Right atrium auricular region (tissue), 2 donors: ENCODE measurements at regions not wholly inside any gene's neighbourhood (a gene's known extent, or its start where the extent isn't known, plus 50 kb on each side); places are given as distances from the start of the nearest gene placed in this dataset.
A peak's percentile ranks its signal among the peaks of the same experiment; 100 is the strongest.

ENCODE experiments used
- DNase-seq: peaks from one replicate; pipeline ENCODE4 v3.0.0-alpha.2; 2019; ENCODE audit warnings: low spot score
- H3K27ac ChIP-seq, 2 donors: fragments of 200-600 bp; sonication (generic); 1 replicate in 1 of 2; 2 replicates in 1 of 2; pipeline ENCODE4 v1.5.1; 2016 to 2019
- H3K27me3 ChIP-seq, 2 donors: fragments of 200-600 bp; sonication (generic); one replicate each; pipeline versions ENCODE4 v1.5.1 to v1.6.0; 2017 to 2019
- H3K36me3 ChIP-seq: fragments of 200-600 bp; sonication (generic); one replicate; pipeline ENCODE4 v1.5.1; 2016
- H3K4me1 ChIP-seq, 2 donors: fragments of 200-600 bp; sonication (generic); one replicate each; pipeline versions ENCODE4 v1.5.1 to v1.6.0; 2017 to 2019
- H3K4me3 ChIP-seq, 2 donors: fragments of 200-600 bp; sonication (generic); 1 replicate in 1 of 2; 2 replicates in 1 of 2; pipeline ENCODE4 v1.5.1; 2017 to 2019; ENCODE audit warnings: mild to moderate bottlenecking in 1 of 2, moderate library complexity in 1 of 2
- H3K9me3 ChIP-seq, 2 donors: fragments of 200-600 bp; sonication (generic); one replicate each; pipeline ENCODE4 v1.5.1; 2019
- CTCF ChIP-seq, 2 donors: fragments of 200-600 bp; sonication (generic); IDR thresholded peaks; one replicate each; pipeline ENCODE4 v1.5.1; 2019; ENCODE audit warnings: antibody characterized with exemption in 2 of 2

GRCh38 chr19:57068921-57069697 is 50.7 kb upstream of the USP29 start:
- Histone ChIP-seq H3K27ac (no peak overlapping the region), H3K27me3 (no peaks in the 10 kb centered on the region), H3K4me3 (no peak overlapping the region), H3K36me3 (no peaks in the 10 kb centered on the region), H3K9me3 (no peaks in the 10 kb centered on the region), H3K4me1 (no peaks in the 10 kb centered on the region)
- peak in 1 of 2 donors; percentile 19 for TF ChIP-seq CTCF (IDR thresholded peaks at IDR 0.05)
- DNase-seq = no peak
